ENCODE measurements at regions not wholly inside any gene's neighbourhood (a gene's known extent, or its start where the extent isn't known, plus 50 kb on each side); places are given as distances from the start of the nearest gene placed in this dataset.

DNA sequence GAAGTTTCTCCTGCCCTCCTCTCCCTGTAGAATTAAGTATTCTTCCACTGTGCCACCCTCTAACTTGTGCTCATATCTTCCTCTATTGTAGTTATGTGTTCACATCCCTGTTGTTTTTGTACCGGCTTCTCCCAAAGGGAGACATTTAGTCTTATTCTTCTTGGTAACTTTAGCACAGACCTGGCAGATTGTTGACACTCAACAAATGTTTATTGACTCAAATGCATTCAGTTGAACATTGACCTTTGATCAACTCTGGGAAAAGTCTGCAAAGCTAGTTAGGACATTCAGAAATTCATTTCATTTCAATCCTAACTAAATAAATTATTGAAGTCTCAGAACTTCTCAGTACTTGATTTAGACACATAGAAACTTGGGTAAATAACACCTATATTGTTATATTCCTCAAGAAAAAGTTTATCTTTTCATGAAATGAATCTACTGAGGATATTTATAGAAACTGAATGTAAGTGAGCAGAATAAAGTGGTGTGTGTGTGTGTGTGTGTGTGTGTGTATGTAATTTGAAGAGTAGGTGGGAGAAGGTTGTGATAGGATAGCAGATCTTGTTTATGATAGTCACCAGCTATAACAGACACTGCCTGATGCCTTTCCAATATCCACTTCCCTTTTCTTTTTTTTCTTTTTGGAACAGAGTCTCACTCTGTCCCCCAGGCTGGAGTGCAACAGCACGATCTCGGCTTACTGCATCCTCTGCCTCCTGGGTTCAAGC lies 872.4 kb upstream of the CXADR start:
- Histone ChIP-seq H3K36me3 (no peaks in the 10 kb centered on the region), H3K9me3 (no peaks in the 10 kb centered on the region), H3K4me3 (no peak overlapping the region), H3K27me3 (replicated peaks; ENCODE audit: insufficient read depth) (no peaks in the 10 kb centered on the region), H3K4me1 (replicated peaks) (no peaks in the 10 kb centered on the region), H3K27ac (no peak overlapping the region)
- DNase-seq (ENCODE audit: low spot score), result no peak
- 93% methylated on average over 3 of the region's 3 CpGs for WGBS
- no peak for TF ChIP-seq POLR2AphosphoS5 (IDR thresholded peaks at IDR 0.05)
- no peak for TF ChIP-seq POLR2A (IDR thresholded peaks at IDR 0.05)
- TF ChIP-seq, protein P1, sequence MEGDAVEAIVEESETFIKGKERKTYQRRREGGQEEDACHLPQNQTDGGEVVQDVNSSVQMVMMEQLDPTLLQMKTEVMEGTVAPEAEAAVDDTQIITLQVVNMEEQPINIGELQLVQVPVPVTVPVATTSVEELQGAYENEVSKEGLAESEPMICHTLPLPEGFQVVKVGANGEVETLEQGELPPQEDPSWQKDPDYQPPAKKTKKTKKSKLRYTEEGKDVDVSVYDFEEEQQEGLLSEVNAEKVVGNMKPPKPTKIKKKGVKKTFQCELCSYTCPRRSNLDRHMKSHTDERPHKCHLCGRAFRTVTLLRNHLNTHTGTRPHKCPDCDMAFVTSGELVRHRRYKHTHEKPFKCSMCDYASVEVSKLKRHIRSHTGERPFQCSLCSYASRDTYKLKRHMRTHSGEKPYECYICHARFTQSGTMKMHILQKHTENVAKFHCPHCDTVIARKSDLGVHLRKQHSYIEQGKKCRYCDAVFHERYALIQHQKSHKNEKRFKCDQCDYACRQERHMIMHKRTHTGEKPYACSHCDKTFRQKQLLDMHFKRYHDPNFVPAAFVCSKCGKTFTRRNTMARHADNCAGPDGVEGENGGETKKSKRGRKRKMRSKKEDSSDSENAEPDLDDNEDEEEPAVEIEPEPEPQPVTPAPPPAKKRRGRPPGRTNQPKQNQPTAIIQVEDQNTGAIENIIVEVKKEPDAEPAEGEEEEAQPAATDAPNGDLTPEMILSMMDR (IDR thresholded peaks at IDR 0.05), result no peak
- intact Hi-C loops (cut with DNase I), result no loop called here

DNA sequence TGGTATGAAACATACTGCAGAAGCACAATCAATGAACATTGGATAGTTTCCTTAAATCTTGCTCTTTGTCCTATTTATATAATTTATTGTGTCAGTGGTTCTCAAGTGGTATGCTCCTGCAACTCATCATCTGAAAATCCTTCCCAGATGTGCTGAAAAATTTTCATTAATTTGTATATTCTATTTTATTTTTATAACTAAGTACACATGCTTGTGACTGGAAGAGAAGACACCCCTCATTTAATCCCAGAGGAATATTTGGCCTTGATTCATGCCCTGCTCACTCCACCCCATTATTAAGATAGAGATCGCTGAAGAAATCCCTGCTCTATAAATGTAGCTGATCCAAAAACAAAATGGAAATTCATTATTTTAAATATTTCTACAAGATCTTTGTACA lies 870.5 kb upstream of the CXADR start:
- Histone ChIP-seq H3K27ac (no peak overlapping the region), H3K4me3 (no peak overlapping the region), H3K9me3 (no peaks in the 10 kb centered on the region), H3K36me3 (no peaks in the 10 kb centered on the region), H3K27me3 (replicated peaks; ENCODE audit: insufficient read depth) (no peaks in the 10 kb centered on the region), H3K4me1 (replicated peaks) (no peaks in the 10 kb centered on the region)
- intact Hi-C loops (cut with DNase I), result no loop called here
- 90% methylated on average over 1 of the region's 1 CpG for WGBS
- no peak for TF ChIP-seq POLR2AphosphoS5 (IDR thresholded peaks at IDR 0.05)
- TF ChIP-seq, protein P1 (IDR thresholded peaks at IDR 0.05), result no peak
- no peak for TF ChIP-seq POLR2A (IDR thresholded peaks at IDR 0.05)
- DNase-seq (ENCODE audit: low spot score), result no peak

DNA sequence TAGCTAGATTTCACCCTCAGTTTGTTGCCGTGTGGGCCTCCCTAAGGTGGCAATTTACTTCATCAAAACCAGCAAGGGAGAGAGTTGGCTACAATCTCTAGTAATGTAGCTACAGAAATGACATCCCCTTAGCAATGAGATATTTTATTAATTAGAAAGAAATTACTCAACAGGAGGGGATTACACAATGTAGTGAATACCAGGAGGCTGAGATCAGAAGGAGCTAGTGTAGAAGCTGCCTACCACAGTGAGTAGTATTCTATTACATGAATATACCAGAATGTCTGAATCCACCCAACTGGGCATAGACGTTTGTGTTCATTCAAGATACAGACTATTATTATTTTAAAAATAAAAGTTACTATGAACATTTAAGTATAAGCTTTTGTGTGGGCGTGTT lies 868.2 kb upstream of the CXADR start:
- no peaks in the 10 kb centered on the region for H3K27me3 ChIP-seq (replicated peaks; ENCODE audit: insufficient read depth)
- WGBS, result 92% methylated on average over 3 of the region's 3 CpGs
- DNase-seq (ENCODE audit: low spot score), result no peak

DNA sequence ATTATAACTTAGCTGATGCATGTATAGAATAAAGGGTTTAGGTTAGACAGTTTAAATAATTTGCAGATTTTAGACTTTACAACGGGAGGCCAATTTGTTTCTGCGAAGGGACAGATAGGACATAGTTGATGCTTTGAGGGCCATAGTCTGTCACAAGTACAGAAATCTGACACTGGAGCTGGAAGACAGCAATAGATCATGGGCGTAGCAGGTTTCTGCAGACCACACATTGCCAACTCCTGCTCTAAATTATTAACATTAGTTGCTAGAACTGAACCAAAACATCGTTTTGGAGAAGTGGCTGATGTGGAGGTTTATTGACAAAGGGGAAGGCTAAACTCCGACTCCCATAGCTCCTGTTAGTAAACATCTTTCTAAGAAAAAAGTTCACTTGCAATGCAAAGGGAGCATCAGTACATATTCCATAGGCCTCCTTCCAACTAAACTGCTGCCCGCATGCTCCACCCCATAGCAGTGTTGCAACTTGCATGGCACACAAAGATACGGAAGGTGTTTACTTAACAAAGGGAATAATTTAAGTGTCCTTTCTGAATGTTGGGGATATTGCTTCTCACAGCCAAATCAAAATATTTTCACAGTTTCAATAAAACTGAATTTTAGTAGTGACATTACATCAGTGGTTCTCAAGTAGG lies 862.0 kb upstream of the CXADR start:
- WGBS, result 68% methylated on average over 7 of the region's 7 CpGs
- TF ChIP-seq, protein P1 (IDR thresholded peaks at IDR 0.05), result no peak
- TF ChIP-seq POLR2A (IDR thresholded peaks at IDR 0.05) (no peak), POLR2AphosphoS5 (IDR thresholded peaks at IDR 0.05) (no peak)

More for the DNA sequence above, 868.2 kb upstream of the CXADR start:
- Histone ChIP-seq H3K4me3 (no peak overlapping the region), H3K27ac (no peak overlapping the region), H3K4me1 (replicated peaks) (no peaks in the 10 kb centered on the region), H3K9me3 (no peaks in the 10 kb centered on the region), H3K36me3 (no peaks in the 10 kb centered on the region)
- TF ChIP-seq POLR2AphosphoS5 (IDR thresholded peaks at IDR 0.05) (no peak), POLR2A (IDR thresholded peaks at IDR 0.05) (no peak)
- TF ChIP-seq, protein P1 (IDR thresholded peaks at IDR 0.05), result no peak
- intact Hi-C loops (cut with DNase I), result no loop called here

DNA sequence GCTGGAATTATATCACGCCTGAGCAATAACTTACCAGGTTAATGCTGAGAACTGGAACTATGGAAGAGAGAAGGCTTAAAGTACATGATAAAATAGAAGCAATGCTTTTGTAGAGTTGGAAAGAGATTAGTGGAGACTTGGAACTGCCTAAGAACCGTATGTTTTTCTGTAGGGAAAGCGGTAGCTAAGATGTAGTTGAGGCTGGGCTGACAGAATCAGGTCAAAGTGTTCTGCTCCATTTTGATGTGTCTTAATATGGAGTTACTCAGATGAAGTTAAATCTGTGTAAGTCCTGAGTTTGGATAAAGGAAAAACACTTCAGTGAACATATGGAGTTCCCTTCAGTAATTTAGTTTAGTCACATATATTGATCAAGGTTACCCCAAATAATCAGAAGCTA lies 860.9 kb upstream of the CXADR start:
- Histone ChIP-seq H3K36me3 (no peaks in the 10 kb centered on the region), H3K27ac (no peak overlapping the region), H3K27me3 (replicated peaks; ENCODE audit: insufficient read depth) (no peaks in the 10 kb centered on the region), H3K4me1 (replicated peaks) (no peaks in the 10 kb centered on the region), H3K4me3 (no peak overlapping the region), H3K9me3 (no peaks in the 10 kb centered on the region)
- no peak for DNase-seq (ENCODE audit: low spot score)
- WGBS, result 94% methylated on average over 3 of the region's 3 CpGs
- intact Hi-C loops (cut with DNase I), result no loop called here
- TF ChIP-seq POLR2AphosphoS5 (IDR thresholded peaks at IDR 0.05) (no peak), POLR2A (IDR thresholded peaks at IDR 0.05) (no peak)
- TF ChIP-seq, protein P1 (IDR thresholded peaks at IDR 0.05), result no peak

More for the DNA sequence above, 862.0 kb upstream of the CXADR start:
- DNase-seq (ENCODE audit: low spot score), result no peak
- no peaks in the 10 kb centered on the region for H3K4me1 ChIP-seq (replicated peaks)
- H3K27ac ChIP-seq, result no peak overlapping the region
- no peaks in the 10 kb centered on the region for H3K9me3 ChIP-seq
- H3K36me3 ChIP-seq, result no peaks in the 10 kb centered on the region
- H3K4me3 ChIP-seq, result no peak overlapping the region
- intact Hi-C loops (cut with DNase I), result no loop called here
- no peaks in the 10 kb centered on the region for H3K27me3 ChIP-seq (replicated peaks; ENCODE audit: insufficient read depth)

All from prostate gland (tissue), 2 donors.